ENCODE measurements at regions not wholly inside any gene's neighbourhood (a gene's known extent, or its start where the extent isn't known, plus 50 kb on each side); places are given as distances from the start of the nearest gene placed in this dataset.

GRCh38 chr16:49216593-49216992, 65.0 kb downstream of the CBLN1 start:
- Mint-ChIP-seq H3K4me1 (ENCODE audit: low read depth) (no peaks in the 10 kb centered on the region), H3K36me3 (ENCODE audit: low read depth) (no peaks in the 10 kb centered on the region), H3K27me3 (ENCODE audit: low read depth) (no peaks in the 10 kb centered on the region), H3K27ac (no peak overlapping the region), H3K4me3 (ENCODE audit: low read depth) (no peak overlapping the region), H3K9me3 (peaks cover 4% of the 10 kb centered on the region)
- no peak for DNase-seq (ENCODE audit: low spot score)
- intact Hi-C loops (cut with micrococcal nuclease) = no loop called here

GRCh38 chr16:49213594-49213993, 68.0 kb downstream of the CBLN1 start:
- H3K4me3 Mint-ChIP-seq (ENCODE audit: low read depth) = no peak overlapping the region
- intact Hi-C loops (cut with micrococcal nuclease) = no loop called here
- H3K4me1 Mint-ChIP-seq (ENCODE audit: low read depth) = no peaks in the 10 kb centered on the region

GRCh38 chr16:49204191-49204590, 77.4 kb downstream of the CBLN1 start:
- H3K27me3 Mint-ChIP-seq (ENCODE audit: low read depth) = no peaks in the 10 kb centered on the region
- intact Hi-C loops (cut with micrococcal nuclease) = no loop called here
- H3K36me3 Mint-ChIP-seq (ENCODE audit: low read depth) = no peaks in the 10 kb centered on the region
- H3K27ac Mint-ChIP-seq = no peak overlapping the region
- no peak overlapping the region for H3K4me3 Mint-ChIP-seq (ENCODE audit: low read depth)
- H3K4me1 Mint-ChIP-seq (ENCODE audit: low read depth) = no peaks in the 10 kb centered on the region
- H3K9me3 Mint-ChIP-seq = no peaks in the 10 kb centered on the region
- no peak for DNase-seq (ENCODE audit: low spot score)

More at GRCh38 chr16:49213594-49213993, 68.0 kb downstream of the CBLN1 start:
- peaks cover 4% of the 10 kb centered on the region for H3K9me3 Mint-ChIP-seq
- no peak for DNase-seq (ENCODE audit: low spot score)
- no peaks in the 10 kb centered on the region for H3K36me3 Mint-ChIP-seq (ENCODE audit: low read depth)
- H3K27ac Mint-ChIP-seq = no peak overlapping the region
- H3K27me3 Mint-ChIP-seq (ENCODE audit: low read depth) = no peaks in the 10 kb centered on the region

- Mint-ChIP-seq H3K27ac (no peak overlapping the region), H3K4me1 (ENCODE audit: low read depth) (no peaks in the 10 kb centered on the region), H3K27me3 (ENCODE audit: low read depth) (no peaks in the 10 kb centered on the region), H3K36me3 (ENCODE audit: low read depth) (no peaks in the 10 kb centered on the region), H3K4me3 (ENCODE audit: low read depth) (no peak overlapping the region), H3K9me3 (no peaks in the 10 kb centered on the region)
- intact Hi-C loops (cut with micrococcal nuclease) = no loop called here
- DNase-seq (ENCODE audit: low spot score) = no peak
Measured at GRCh38 chr16:49203361-49203760, 78.3 kb downstream of the CBLN1 start.

DNA sequence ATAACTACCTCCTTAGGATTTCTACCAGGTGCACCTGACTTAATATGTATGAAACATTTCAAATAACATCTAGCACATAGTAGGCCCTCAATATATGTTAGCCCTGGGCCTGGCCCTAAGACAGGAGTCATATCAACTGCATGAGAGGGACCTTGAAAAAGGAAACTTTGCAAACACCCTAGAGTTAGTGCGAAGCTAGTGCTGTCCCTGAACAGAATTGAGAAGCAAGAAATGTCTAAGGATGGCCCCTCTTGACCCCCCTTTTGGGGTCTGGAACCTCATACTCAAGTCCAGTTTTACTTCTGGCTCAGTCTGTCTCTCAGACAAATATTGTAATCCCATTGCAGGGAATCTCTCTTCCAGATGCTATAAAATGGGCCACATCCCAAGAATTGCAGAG, 80.5 kb downstream of the CBLN1 start:
- no peak overlapping the region for H3K4me3 Mint-ChIP-seq (ENCODE audit: low read depth)
- no peak for DNase-seq (ENCODE audit: low spot score)
- H3K4me1 Mint-ChIP-seq (ENCODE audit: low read depth) = no peaks in the 10 kb centered on the region
- intact Hi-C loops (cut with micrococcal nuclease) = no loop called here
- H3K36me3 Mint-ChIP-seq (ENCODE audit: low read depth) = no peaks in the 10 kb centered on the region
- no peaks in the 10 kb centered on the region for H3K9me3 Mint-ChIP-seq
- H3K27ac Mint-ChIP-seq = no peak overlapping the region
- no peaks in the 10 kb centered on the region for H3K27me3 Mint-ChIP-seq (ENCODE audit: low read depth)

DNA sequence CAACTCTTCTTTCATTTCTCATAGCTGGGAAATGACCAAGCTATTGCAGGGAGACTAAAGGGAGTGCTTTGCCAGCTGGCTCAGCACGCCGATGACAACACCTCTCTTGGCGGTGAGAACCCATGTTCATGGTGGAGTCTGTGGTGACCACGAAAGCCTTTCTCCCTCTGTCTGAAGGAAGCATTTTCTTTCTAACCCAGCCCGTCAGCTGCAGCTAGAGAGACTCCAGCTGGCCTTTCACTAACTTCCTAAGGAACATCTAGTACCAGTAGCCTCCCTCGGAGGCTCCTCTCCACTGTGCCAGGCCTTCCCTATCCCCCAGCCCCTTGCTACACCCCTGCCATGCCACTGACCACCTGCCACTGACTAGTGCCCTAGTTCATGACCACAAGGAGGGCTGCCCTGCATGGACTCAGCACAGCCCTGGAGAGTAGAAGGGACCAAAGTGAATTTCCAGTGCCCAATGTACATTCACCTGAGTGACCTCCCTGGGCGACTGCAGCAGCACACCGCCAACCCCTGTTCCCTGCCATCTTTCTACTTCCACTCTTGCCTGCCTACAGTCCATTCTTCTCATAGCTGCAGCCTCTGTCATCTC, 81.3 kb downstream of the CBLN1 start:
- no peak overlapping the region for H3K27ac Mint-ChIP-seq
- no peaks in the 10 kb centered on the region for H3K36me3 Mint-ChIP-seq (ENCODE audit: low read depth)
- H3K9me3 Mint-ChIP-seq = no peaks in the 10 kb centered on the region
- no peak overlapping the region for H3K4me3 Mint-ChIP-seq (ENCODE audit: low read depth)
- no peaks in the 10 kb centered on the region for H3K27me3 Mint-ChIP-seq (ENCODE audit: low read depth)
- intact Hi-C loops (cut with micrococcal nuclease) = no loop called here
- no peaks in the 10 kb centered on the region for H3K4me1 Mint-ChIP-seq (ENCODE audit: low read depth)
- no peak for DNase-seq (ENCODE audit: low spot score)

GRCh38 chr16:49195237-49195548, 86.4 kb downstream of the CBLN1 start:
- Mint-ChIP-seq H3K27ac (no peak overlapping the region), H3K27me3 (ENCODE audit: low read depth) (no peaks in the 10 kb centered on the region), H3K36me3 (ENCODE audit: low read depth) (no peaks in the 10 kb centered on the region), H3K4me1 (ENCODE audit: low read depth) (no peaks in the 10 kb centered on the region), H3K4me3 (ENCODE audit: low read depth) (no peak overlapping the region), H3K9me3 (no peaks in the 10 kb centered on the region)
- intact Hi-C loops (cut with micrococcal nuclease) = no loop called here
- DNase-seq (ENCODE audit: low spot score) = no peak

- Mint-ChIP-seq H3K27ac (no peak overlapping the region), H3K4me3 (ENCODE audit: low read depth) (no peak overlapping the region), H3K4me1 (ENCODE audit: low read depth) (no peaks in the 10 kb centered on the region), H3K27me3 (ENCODE audit: low read depth) (no peaks in the 10 kb centered on the region), H3K9me3 (no peaks in the 10 kb centered on the region), H3K36me3 (ENCODE audit: low read depth) (no peaks in the 10 kb centered on the region)
- intact Hi-C loops (cut with micrococcal nuclease) = no loop called here
- DNase-seq (ENCODE audit: low spot score) = no peak
Measured at GRCh38 chr16:49194537-49195236, 87.0 kb downstream of the CBLN1 start.

DNA sequence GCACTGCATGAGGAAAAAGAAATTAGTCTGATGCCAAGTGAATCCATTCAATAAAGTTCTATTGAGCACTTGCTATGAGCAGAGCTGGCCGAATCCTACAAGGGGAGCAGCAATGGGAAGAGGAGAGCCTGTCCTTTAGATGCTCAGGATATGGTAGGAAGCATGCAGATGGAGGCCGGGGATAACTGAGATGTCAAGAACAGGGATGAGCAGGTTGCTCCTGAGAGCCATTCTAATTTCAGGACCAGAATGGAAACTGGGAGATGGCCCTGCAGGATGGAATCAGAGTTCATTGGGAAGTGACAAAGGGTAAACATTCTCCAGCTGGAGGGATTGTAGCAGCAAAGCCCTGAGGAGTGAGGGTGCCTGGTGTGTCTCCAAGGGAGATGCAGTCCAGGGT, 88.0 kb downstream of the CBLN1 start:
- Mint-ChIP-seq H3K27ac (no peak overlapping the region), H3K36me3 (ENCODE audit: low read depth) (no peaks in the 10 kb centered on the region), H3K9me3 (no peaks in the 10 kb centered on the region), H3K4me1 (ENCODE audit: low read depth) (no peaks in the 10 kb centered on the region), H3K27me3 (ENCODE audit: low read depth) (no peaks in the 10 kb centered on the region), H3K4me3 (ENCODE audit: low read depth) (no peak overlapping the region)
- DNase-seq (ENCODE audit: low spot score) = no peak
- intact Hi-C loops (cut with micrococcal nuclease) = no loop called here

- Mint-ChIP-seq H3K27ac (no peak overlapping the region), H3K4me1 (ENCODE audit: low read depth) (no peaks in the 10 kb centered on the region), H3K9me3 (no peaks in the 10 kb centered on the region), H3K36me3 (ENCODE audit: low read depth) (no peaks in the 10 kb centered on the region), H3K4me3 (ENCODE audit: low read depth) (no peak overlapping the region), H3K27me3 (ENCODE audit: low read depth) (no peaks in the 10 kb centered on the region)
- intact Hi-C loops (cut with micrococcal nuclease) = no loop called here
- DNase-seq (ENCODE audit: low spot score) = no peak
Measured at GRCh38 chr16:49189286-49189685, 92.4 kb downstream of the CBLN1 start.

- no peak overlapping the region for H3K27ac Mint-ChIP-seq
- DNase-seq (ENCODE audit: low spot score) = no peak
- no peaks in the 10 kb centered on the region for H3K9me3 Mint-ChIP-seq
- no peaks in the 10 kb centered on the region for H3K36me3 Mint-ChIP-seq (ENCODE audit: low read depth)
- intact Hi-C loops (cut with micrococcal nuclease) = no loop called here
- H3K4me3 Mint-ChIP-seq (ENCODE audit: low read depth) = no peak overlapping the region
- no peaks in the 10 kb centered on the region for H3K27me3 Mint-ChIP-seq (ENCODE audit: low read depth)
- no peaks in the 10 kb centered on the region for H3K4me1 Mint-ChIP-seq (ENCODE audit: low read depth)
Measured at GRCh38 chr16:49183911-49184310, 97.7 kb downstream of the CBLN1 start.

- no peak overlapping the region for H3K27ac Mint-ChIP-seq
Measured at GRCh38 chr16:49181791-49182518, 99.7 kb downstream of the CBLN1 start.

GRCh38 chr16:49179714-49180330, 101.8 kb downstream of the CBLN1 start:
- no peaks in the 10 kb centered on the region for H3K9me3 Mint-ChIP-seq
- no peaks in the 10 kb centered on the region for H3K27me3 Mint-ChIP-seq (ENCODE audit: low read depth)
- H3K4me3 Mint-ChIP-seq (ENCODE audit: low read depth) = no peak overlapping the region
- no peaks in the 10 kb centered on the region for H3K4me1 Mint-ChIP-seq (ENCODE audit: low read depth)
- no peak overlapping the region for H3K27ac Mint-ChIP-seq
- H3K36me3 Mint-ChIP-seq (ENCODE audit: low read depth) = no peaks in the 10 kb centered on the region
- intact Hi-C loops (cut with micrococcal nuclease) = no loop called here
- DNase-seq (ENCODE audit: low spot score) = no peak

More at GRCh38 chr16:49181791-49182518, 99.7 kb downstream of the CBLN1 start:
- no peaks in the 10 kb centered on the region for H3K27me3 Mint-ChIP-seq (ENCODE audit: low read depth)
- no peak overlapping the region for H3K4me3 Mint-ChIP-seq (ENCODE audit: low read depth)
- H3K4me1 Mint-ChIP-seq (ENCODE audit: low read depth) = no peaks in the 10 kb centered on the region
- H3K36me3 Mint-ChIP-seq (ENCODE audit: low read depth) = no peaks in the 10 kb centered on the region
- intact Hi-C loops (cut with micrococcal nuclease) = no loop called here
- DNase-seq (ENCODE audit: low spot score) = no peak
- H3K9me3 Mint-ChIP-seq = no peaks in the 10 kb centered on the region
